IPS-15b (cell line): ENCODE measurements at regions not wholly inside any gene's neighbourhood (a gene's known extent, or its start where the extent isn't known, plus 50 kb on each side); places are given as distances from the start of the nearest gene placed in this dataset.
"Not testable (repeated sequence)": the region's sequence is repeated elsewhere in the genome, so short reads cannot be mapped to it uniquely, and the experiment has no call there.

Experiments
- H3K27me3 ChIP-seq: one replicate; pipeline ENCODE4 v1.6.1; 2013; ENCODE audit warnings: low read length; ENCODE audit not compliant: control insufficient read depth, insufficient read depth
- H3K36me3 ChIP-seq: one replicate; pipeline ENCODE4 v1.6.1; 2013; ENCODE audit warnings: low read length; ENCODE audit not compliant: control insufficient read depth, insufficient read depth
- H3K4me1 ChIP-seq: one replicate; pipeline ENCODE4 v1.6.1; 2013; ENCODE audit warnings: mild to moderate bottlenecking, low read length; ENCODE audit not compliant: control insufficient read depth, insufficient read depth
- H3K4me3 ChIP-seq: one replicate; pipeline ENCODE4 v1.5.1; 2013; ENCODE audit warnings: low read depth, low read length
- H3K9ac ChIP-seq: one replicate; pipeline ENCODE4 v1.6.1; 2013; ENCODE audit warnings: low read depth, mild to moderate bottlenecking, low read length
- H3K9me3 ChIP-seq: one replicate; pipeline ENCODE4 v1.6.1; 2013; ENCODE audit warnings: mild to moderate bottlenecking, low read length; ENCODE audit not compliant: control insufficient read depth, insufficient read depth

GRCh38 chr15:93362203-93362602 is 273.2 kb upstream of the RGMA start:
- peaks cover 67% of the 10 kb centered on the region for H3K27me3 ChIP-seq
- H3K4me3 ChIP-seq = peak overlapping the region; percentile 24
- H3K4me1 ChIP-seq = peaks cover 44% of the 10 kb centered on the region
- no peak overlapping the region for H3K9ac ChIP-seq
- H3K9me3 ChIP-seq = no peaks in the 10 kb centered on the region
- H3K36me3 ChIP-seq = no peaks in the 10 kb centered on the region

GRCh38 chr15:93361703-93362102 is 272.7 kb upstream of the RGMA start:
- H3K4me1 ChIP-seq = peaks cover 39% of the 10 kb centered on the region

GRCh38 chr15:93360976-93361375 is 272.0 kb upstream of the RGMA start:
- H3K9ac ChIP-seq = no peak overlapping the region
- H3K4me3 ChIP-seq = no peak overlapping the region
- H3K27me3 ChIP-seq = peaks cover 64% of the 10 kb centered on the region
- peaks cover 33% of the 10 kb centered on the region for H3K4me1 ChIP-seq
- H3K9me3 ChIP-seq = no peaks in the 10 kb centered on the region
- H3K36me3 ChIP-seq = no peaks in the 10 kb centered on the region

More at GRCh38 chr15:93361703-93362102, 272.7 kb upstream of the RGMA start:
- Histone ChIP-seq H3K4me3 (no peak overlapping the region), H3K9me3 (no peaks in the 10 kb centered on the region), H3K9ac (no peak overlapping the region), H3K27me3 (peaks cover 67% of the 10 kb centered on the region), H3K36me3 (no peaks in the 10 kb centered on the region)

- Histone ChIP-seq H3K4me3 (no peak overlapping the region), H3K9ac (no peak overlapping the region), H3K4me1 (peaks cover 28% of the 10 kb centered on the region), H3K9me3 (no peaks in the 10 kb centered on the region), H3K36me3 (no peaks in the 10 kb centered on the region), H3K27me3 (peaks cover 64% of the 10 kb centered on the region)
Measured at GRCh38 chr15:93360318-93360717, 271.3 kb upstream of the RGMA start.

GRCh38 chr15:93359425-93360131 is 270.6 kb upstream of the RGMA start:
- Histone ChIP-seq H3K4me1 (peaks cover 27% of the 10 kb centered on the region), H3K4me3 (no peak overlapping the region), H3K9me3 (no peaks in the 10 kb centered on the region), H3K36me3 (no peaks in the 10 kb centered on the region), H3K27me3 (peaks cover 62% of the 10 kb centered on the region), H3K9ac (no peak overlapping the region)

- peaks cover 27% of the 10 kb centered on the region for H3K4me1 ChIP-seq
- H3K9me3 ChIP-seq = no peaks in the 10 kb centered on the region
- H3K4me3 ChIP-seq = no peak overlapping the region
- peaks cover 59% of the 10 kb centered on the region for H3K27me3 ChIP-seq
- no peaks in the 10 kb centered on the region for H3K36me3 ChIP-seq
- H3K9ac ChIP-seq = no peak overlapping the region
Measured at GRCh38 chr15:93359060-93359408, 270.0 kb upstream of the RGMA start.

GRCh38 chr15:93358166-93359059 is 269.4 kb upstream of the RGMA start:
- H3K4me3 ChIP-seq = no peak overlapping the region
- no peaks in the 10 kb centered on the region for H3K36me3 ChIP-seq
- H3K9me3 ChIP-seq = no peaks in the 10 kb centered on the region
- no peak overlapping the region for H3K9ac ChIP-seq
- peaks cover 56% of the 10 kb centered on the region for H3K27me3 ChIP-seq
- H3K4me1 ChIP-seq = peaks cover 23% of the 10 kb centered on the region

- no peaks in the 10 kb centered on the region for H3K36me3 ChIP-seq
- H3K4me3 ChIP-seq = no peak overlapping the region
- H3K9me3 ChIP-seq = no peaks in the 10 kb centered on the region
- H3K4me1 ChIP-seq = no peaks in the 10 kb centered on the region
- no peak overlapping the region for H3K9ac ChIP-seq
- H3K27me3 ChIP-seq = peaks cover 3% of the 10 kb centered on the region
Measured at GRCh38 chr15:93348711-93349545, 259.9 kb upstream of the RGMA start.

- Histone ChIP-seq H3K27me3 (peaks cover 3% of the 10 kb centered on the region), H3K9ac (no peak overlapping the region), H3K4me3 (no peak overlapping the region), H3K9me3 (no peaks in the 10 kb centered on the region), H3K36me3 (no peaks in the 10 kb centered on the region), H3K4me1 (no peaks in the 10 kb centered on the region)
Measured at GRCh38 chr15:93347986-93348385, 259.0 kb upstream of the RGMA start.

GRCh38 chr15:93345981-93346380 is 257.0 kb upstream of the RGMA start:
- H3K4me1 ChIP-seq = no peaks in the 10 kb centered on the region
- no peaks in the 10 kb centered on the region for H3K27me3 ChIP-seq
- no peaks in the 10 kb centered on the region for H3K36me3 ChIP-seq
- no peaks in the 10 kb centered on the region for H3K9me3 ChIP-seq
- no peak overlapping the region for H3K4me3 ChIP-seq
- H3K9ac ChIP-seq = no peak overlapping the region

- not testable (repeated sequence) for H3K9ac ChIP-seq, H3K4me3 ChIP-seq, H3K4me1 ChIP-seq, H3K36me3 ChIP-seq, H3K27me3 ChIP-seq, H3K9me3 ChIP-seq
Measured at GRCh38 chr15:93343402-93343801, 254.4 kb upstream of the RGMA start.
